H9 (cell line): ENCODE measurements at regions not wholly inside any gene's neighbourhood (a gene's known extent, or its start where the extent isn't known, plus 50 kb on each side); places are given as distances from the start of the nearest gene placed in this dataset.

Source experiments
- DNase-seq: peaks from one replicate; pipeline ENCODE4 v3.0.0-alpha.2; 2017
- H2AFZ ChIP-seq: one replicate; pipeline ENCODE4 v1.6.1; 2013; ENCODE audit warnings: mild to moderate bottlenecking, low read length, control low read depth, moderate library complexity
- H2AK5ac ChIP-seq: 2 replicates; pipeline ENCODE4 v1.6.1; 2013; ENCODE audit warnings: low read length, control low read depth, mixed read lengths; ENCODE audit not compliant: insufficient read length
- H2BK120ac ChIP-seq: one replicate; pipeline ENCODE4 v1.6.1; 2013; ENCODE audit warnings: low read depth, mild to moderate bottlenecking, low read length, control low read depth, inconsistent platforms; ENCODE audit not compliant: poor library complexity, severe bottlenecking
- H2BK12ac ChIP-seq: 2 replicates; pipeline ENCODE4 v1.6.1; 2013; ENCODE audit warnings: low read length, control low read depth, mixed read lengths, low read depth; ENCODE audit not compliant: insufficient read length
- H2BK15ac ChIP-seq: 2 replicates; pipeline ENCODE4 v1.6.1; 2013; ENCODE audit warnings: low read depth, low read length, control low read depth
- H2BK20ac ChIP-seq: one replicate; pipeline ENCODE4 v1.6.1; 2013; ENCODE audit warnings: low read depth, mild to moderate bottlenecking, low read length, control low read depth, inconsistent platforms; ENCODE audit not compliant: poor library complexity, severe bottlenecking
- H2BK5ac ChIP-seq: 2 replicates; pipeline ENCODE4 v1.6.1; 2013; ENCODE audit warnings: low read length, control low read depth, mixed read lengths; ENCODE audit not compliant: insufficient read length
- H3K14ac ChIP-seq: 2 replicates; pipeline ENCODE4 v1.6.1; 2013; ENCODE audit warnings: low read length, control low read depth; ENCODE audit not compliant: insufficient read depth
- H3K18ac ChIP-seq: 2 replicates; pipeline ENCODE4 v1.6.1; 2013; ENCODE audit warnings: low read depth, mild to moderate bottlenecking, mixed read lengths, low read length, control low read depth; ENCODE audit not compliant: insufficient read length
- H3K23ac ChIP-seq: 2 replicates; pipeline ENCODE4 v1.6.1; 2013; ENCODE audit warnings: low read length, control low read depth, mixed read lengths, low read depth; ENCODE audit not compliant: insufficient read length
- H3K23me2 ChIP-seq: 2 replicates; pipeline ENCODE4 v1.6.1; 2013; ENCODE audit warnings: low read depth, mild to moderate bottlenecking, mixed read lengths, low read length, control low read depth; ENCODE audit not compliant: insufficient read length, poor library complexity, severe bottlenecking
- H3K27ac ChIP-seq: 2 replicates; pipeline ENCODE4 v1.5.1; 2013; ENCODE audit warnings: low read length, control low read depth, mixed read lengths, low read depth; ENCODE audit not compliant: insufficient read length
- H3K27me3 ChIP-seq: 2 replicates; pipeline ENCODE4 v1.6.1; 2013; ENCODE audit warnings: low read length, control low read depth, inconsistent platforms; ENCODE audit not compliant: insufficient read depth
- H3K4ac ChIP-seq: 2 replicates; pipeline ENCODE4 v1.6.1; 2013; ENCODE audit warnings: low read depth, mild to moderate bottlenecking, control low read depth, inconsistent platforms, low read length, moderate library complexity
- H3K4me1 ChIP-seq: 2 replicates; pipeline ENCODE4 v1.6.1; 2013; ENCODE audit warnings: low read length, control low read depth, inconsistent platforms; ENCODE audit not compliant: insufficient read depth
- H3K4me2 ChIP-seq: 2 replicates; pipeline ENCODE4 v1.6.1; 2013; ENCODE audit warnings: low read length, control low read depth, mixed read lengths; ENCODE audit not compliant: insufficient read length, insufficient read depth
- H3K56ac ChIP-seq: 2 replicates; pipeline ENCODE4 v1.6.1; 2013; ENCODE audit warnings: low read depth, mild to moderate bottlenecking, mixed read lengths, low read length, control low read depth; ENCODE audit not compliant: insufficient read length
- H3K79me1 ChIP-seq: 2 replicates; pipeline ENCODE4 v1.6.1; 2013; ENCODE audit warnings: low read depth, mild to moderate bottlenecking, moderate library complexity, low read length, control low read depth, inconsistent platforms; ENCODE audit not compliant: insufficient read depth, poor library complexity, severe bottlenecking
- H3K79me2 ChIP-seq: 2 replicates; pipeline ENCODE4 v1.6.1; 2013; ENCODE audit warnings: low read length, control low read depth, inconsistent platforms; ENCODE audit not compliant: insufficient read depth
- H3K9ac ChIP-seq: 2 replicates; pipeline ENCODE4 v1.6.1; 2013; ENCODE audit warnings: low read length, control low read depth, mixed read lengths; ENCODE audit not compliant: insufficient read length; ENCODE audit errors: extremely low read depth
- H3K9me3 ChIP-seq: one replicate; pipeline ENCODE4 v1.6.1; 2013; ENCODE audit warnings: low read depth, low read length, inconsistent platforms; ENCODE audit not compliant: control insufficient read depth
- H3T11ph ChIP-seq: one replicate; pipeline ENCODE4 v1.6.1; 2013; ENCODE audit warnings: mild to moderate bottlenecking, low read length, control low read depth, inconsistent platforms
- H4K20me1 ChIP-seq: one replicate; pipeline ENCODE4 v1.6.1; 2013; ENCODE audit not compliant: control insufficient read depth, insufficient read length, insufficient read depth
- H4K5ac ChIP-seq: 2 replicates; pipeline ENCODE4 v1.6.1; 2013; ENCODE audit warnings: low read depth, mild to moderate bottlenecking, mixed read lengths, low read length, control low read depth; ENCODE audit not compliant: insufficient read length
- H4K8ac ChIP-seq: replicated peaks from 2 replicates; pipeline ENCODE4 v1.6.1; 2013; ENCODE audit warnings: low read length, control low read depth, mixed read lengths, low read depth; ENCODE audit not compliant: insufficient read length
- H4K91ac ChIP-seq: 2 replicates; pipeline ENCODE4 v1.6.1; 2013; ENCODE audit warnings: low read depth, mild to moderate bottlenecking, moderate library complexity, mixed read lengths, low read length, control low read depth; ENCODE audit not compliant: insufficient read length
- H3K27ac Mint-ChIP-seq, 3 experiments: 2 replicates in 2 of 3; 3 replicates in 1 of 3; pipeline ENCODE4 v1.8.0; 2020 to 2021; ENCODE audit warnings: mixed read lengths in 3 of 3, mild to moderate bottlenecking in 1 of 3, moderate library complexity in 1 of 3
- H3K27me3 Mint-ChIP-seq: 2 replicates; pipeline ENCODE4 v1.8.0; 2021; ENCODE audit warnings: low read depth, mild to moderate bottlenecking, moderate library complexity, mixed read lengths
- H3K36me3 Mint-ChIP-seq, 3 experiments: 2 replicates in 2 of 3; 3 replicates in 1 of 3; pipeline ENCODE4 v1.8.0; 2020 to 2021; ENCODE audit warnings: low read depth in 3 of 3, mixed read lengths in 3 of 3; ENCODE audit not compliant: insufficient read depth in 1 of 3
- H3K4me1 Mint-ChIP-seq, 2 experiments: 2 replicates each; pipeline ENCODE4 v1.8.0; 2020; ENCODE audit warnings: mixed read lengths in 2 of 2
- H3K4me3 Mint-ChIP-seq, 2 experiments: 2 replicates in 1 of 2; 3 replicates in 1 of 2; pipeline ENCODE4 v1.8.0; 2020 to 2021; ENCODE audit warnings: mild to moderate bottlenecking in 2 of 2, mixed read lengths in 2 of 2, moderate library complexity in 1 of 2
- H3K9me3 Mint-ChIP-seq, 2 experiments: 2 replicates in 1 of 2; 3 replicates in 1 of 2; pipeline ENCODE4 v1.8.0; 2020; ENCODE audit warnings: mild to moderate bottlenecking in 2 of 2, mixed read lengths in 2 of 2, moderate library complexity in 1 of 2
- WGBS: extraction: QIAGEN DNeasy Blood & Tissue Kit; methylation state at CpG from one replicate; pipeline ENCODE4 v1.1.7; 2013; ENCODE audit warnings: missing lambda C conversion rate, low lambda C conversion rate, mixed read lengths; ENCODE audit not compliant: insufficient read length; ENCODE audit errors: extremely low coverage; 5-methylcytosine and 5-hydroxymethylcytosine counted together
- TF ChIP-seq, protein P1 (sequence below): fragments of 200-600 bp; sonication (generic); conservative IDR thresholded peaks from 3 replicates; pipeline ENCODE4 v1.8.0; 2021; ENCODE audit warnings: antibody characterized with exemption, mild to moderate bottlenecking

GRCh38 chr13:51524829-51525566, 59.3 kb upstream of the WDFY2 start:
- no peaks in the 10 kb centered on the region for H3K79me1 ChIP-seq
- no peak overlapping the region for H2BK120ac ChIP-seq
- H2BK12ac ChIP-seq = no peak overlapping the region
- H2AFZ ChIP-seq = no peak overlapping the region
- Mint-ChIP-seq H3K9me3 (peaks cover 0 to 7% of the 10 kb centered on the region in 2 experiments; a peak in 2 of 5 replicates), H3K4me3 (no peak overlapping the region), H3K4me1 (no peaks in the 10 kb centered on the region; a peak in 1 of 4 replicates), H3K27me3 (peaks cover 4% of the 10 kb centered on the region; the same call in 1 of the 2 replicates), H3K27ac (no peak overlapping the region), H3K36me3 (0 out of 7 replicates have a peak, but pooled peaks cover 0 to 2% (median 0%) of the 10 kb centered on the region in 3 experiments)
- no peak overlapping the region for H3K4me2 ChIP-seq
- no peaks in the 10 kb centered on the region for H3K9me3 ChIP-seq
- no peak for DNase-seq
- H3K4ac ChIP-seq = no peak overlapping the region
- H3K27ac ChIP-seq = no peak overlapping the region
- TF ChIP-seq, protein P1, sequence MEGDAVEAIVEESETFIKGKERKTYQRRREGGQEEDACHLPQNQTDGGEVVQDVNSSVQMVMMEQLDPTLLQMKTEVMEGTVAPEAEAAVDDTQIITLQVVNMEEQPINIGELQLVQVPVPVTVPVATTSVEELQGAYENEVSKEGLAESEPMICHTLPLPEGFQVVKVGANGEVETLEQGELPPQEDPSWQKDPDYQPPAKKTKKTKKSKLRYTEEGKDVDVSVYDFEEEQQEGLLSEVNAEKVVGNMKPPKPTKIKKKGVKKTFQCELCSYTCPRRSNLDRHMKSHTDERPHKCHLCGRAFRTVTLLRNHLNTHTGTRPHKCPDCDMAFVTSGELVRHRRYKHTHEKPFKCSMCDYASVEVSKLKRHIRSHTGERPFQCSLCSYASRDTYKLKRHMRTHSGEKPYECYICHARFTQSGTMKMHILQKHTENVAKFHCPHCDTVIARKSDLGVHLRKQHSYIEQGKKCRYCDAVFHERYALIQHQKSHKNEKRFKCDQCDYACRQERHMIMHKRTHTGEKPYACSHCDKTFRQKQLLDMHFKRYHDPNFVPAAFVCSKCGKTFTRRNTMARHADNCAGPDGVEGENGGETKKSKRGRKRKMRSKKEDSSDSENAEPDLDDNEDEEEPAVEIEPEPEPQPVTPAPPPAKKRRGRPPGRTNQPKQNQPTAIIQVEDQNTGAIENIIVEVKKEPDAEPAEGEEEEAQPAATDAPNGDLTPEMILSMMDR = no peak
- H4K5ac ChIP-seq = no peak overlapping the region
- H4K8ac ChIP-seq = no peak overlapping the region
- no peak overlapping the region for H3K56ac ChIP-seq
- no peak overlapping the region for H3K9ac ChIP-seq
- no peaks in the 10 kb centered on the region; the same call in 1 of the 2 replicates for H3K4me1 ChIP-seq
- H2BK15ac ChIP-seq = no peak overlapping the region
- H3K27me3 ChIP-seq = no peaks in the 10 kb centered on the region
- no peak overlapping the region for H3K18ac ChIP-seq
- H2BK5ac ChIP-seq = no peak overlapping the region
- H3T11ph ChIP-seq = no peak overlapping the region
- H3K23ac ChIP-seq = no peak overlapping the region
- no peak overlapping the region for H2BK20ac ChIP-seq
- H3K79me2 ChIP-seq = no peaks in the 10 kb centered on the region
- no peaks in the 10 kb centered on the region for H4K20me1 ChIP-seq
- WGBS = no CpG with 5 or more reads among the region's 5 CpGs
- no peak overlapping the region for H2AK5ac ChIP-seq
- no peak overlapping the region for H3K14ac ChIP-seq
- H4K91ac ChIP-seq = no peak overlapping the region
- no peaks in the 10 kb centered on the region for H3K23me2 ChIP-seq
